Duodenal mucosa (tissue), 2 donors: ENCODE measurements at regions not wholly inside any gene's neighbourhood (a gene's known extent, or its start where the extent isn't known, plus 50 kb on each side); places are given as distances from the start of the nearest gene placed in this dataset.

Source experiments
- H3K27ac ChIP-seq: one replicate; pipeline ENCODE4 v1.7.0; 2013; ENCODE audit warnings: low read depth, low read length
- H3K27me3 ChIP-seq, 2 donors: one replicate each; pipeline ENCODE4 v1.7.0; 2013; ENCODE audit warnings: low read length in 2 of 2, control low read depth in 1 of 2; ENCODE audit not compliant: insufficient read depth in 2 of 2, control insufficient read depth in 1 of 2
- H3K36me3 ChIP-seq, 2 donors: one replicate each; pipeline ENCODE4 v1.7.0; 2013; ENCODE audit warnings: low read length in 2 of 2, control low read depth in 1 of 2; ENCODE audit not compliant: insufficient read depth in 2 of 2, control insufficient read depth in 1 of 2
- H3K4me1 ChIP-seq, 2 donors: one replicate each; pipeline ENCODE4 v1.7.0; 2013; ENCODE audit warnings: low read length in 2 of 2, control low read depth in 1 of 2; ENCODE audit not compliant: insufficient read depth in 2 of 2, control insufficient read depth in 1 of 2
- H3K4me3 ChIP-seq, 2 donors: one replicate each; pipeline ENCODE4 v1.7.0; 2013; ENCODE audit warnings: low read length in 2 of 2, low read depth in 1 of 2
- H3K9ac ChIP-seq, 2 donors: one replicate each; pipeline ENCODE4 v1.7.0; 2013; ENCODE audit warnings: low read length in 2 of 2, low read depth in 1 of 2
- H3K9me3 ChIP-seq, 2 donors: one replicate each; pipeline ENCODE4 v1.7.0; 2013; ENCODE audit warnings: low read length in 2 of 2, control low read depth in 1 of 2; ENCODE audit not compliant: control insufficient read depth in 1 of 2

GRCh38 chr13:55440465-55441085 is 1700.1 kb upstream of the PRR20A start:
- no peaks in the 10 kb centered on the region for H3K27me3 ChIP-seq
- H3K27ac ChIP-seq: no peak overlapping the region
- no peaks in the 10 kb centered on the region for H3K36me3 ChIP-seq
- no peaks in the 10 kb centered on the region for H3K4me1 ChIP-seq
- H3K9ac ChIP-seq: no peak overlapping the region
- H3K9me3 ChIP-seq: peaks cover 7% of the 10 kb centered on the region in 2 donors
- H3K4me3 ChIP-seq: no peak overlapping the region

DNA sequence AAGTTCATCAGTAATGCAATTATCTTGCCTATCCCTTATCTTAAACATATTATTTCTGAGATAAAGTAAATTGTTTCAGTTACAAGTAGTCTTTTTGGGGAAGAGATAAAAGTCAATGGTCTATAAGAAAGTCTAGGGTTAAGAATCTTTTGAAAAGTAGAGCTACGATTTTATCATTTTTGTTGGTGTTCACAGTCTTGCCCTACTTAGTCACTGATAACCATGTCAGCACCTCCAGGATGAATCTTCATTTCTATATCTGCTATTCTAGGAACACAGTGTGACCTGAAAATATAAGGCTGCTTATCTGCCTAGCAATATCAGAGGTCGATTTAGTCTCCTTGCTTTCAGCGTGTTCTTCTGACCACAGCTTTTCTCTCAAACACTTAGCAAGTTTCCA is 1676.5 kb upstream of the PRR20A start:
- Histone ChIP-seq H3K27ac (no peak overlapping the region), H3K9ac (no peak overlapping the region), H3K9me3 (no peaks in the 10 kb centered on the region), H3K4me3 (no peak overlapping the region), H3K36me3 (no peaks in the 10 kb centered on the region), H3K4me1 (no peaks in the 10 kb centered on the region), H3K27me3 (no peaks in the 10 kb centered on the region)

DNA sequence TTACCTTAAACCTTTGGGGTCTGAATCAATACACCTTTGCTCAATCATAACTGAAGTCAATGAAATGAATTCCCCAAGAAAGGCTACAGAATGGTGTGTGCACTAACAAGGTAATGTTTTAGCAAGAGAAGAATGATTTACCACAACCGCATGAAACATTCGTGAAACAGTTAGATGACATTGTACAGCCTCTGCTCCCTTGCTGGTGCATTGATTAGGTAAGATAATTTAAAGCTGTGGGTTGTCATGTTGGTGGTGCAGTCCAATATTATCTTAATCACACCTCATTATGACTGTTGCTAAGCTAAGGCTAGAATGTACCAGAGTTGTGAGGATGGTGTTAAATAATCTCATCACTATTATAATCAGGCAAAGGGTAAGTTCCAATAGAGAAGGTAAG is 1673.2 kb upstream of the PRR20A start:
- Histone ChIP-seq H3K9me3 (no peaks in the 10 kb centered on the region), H3K27ac (no peak overlapping the region), H3K4me3 (no peak overlapping the region), H3K27me3 (no peaks in the 10 kb centered on the region), H3K9ac (no peak overlapping the region), H3K4me1 (no peaks in the 10 kb centered on the region), H3K36me3 (no peaks in the 10 kb centered on the region)

DNA sequence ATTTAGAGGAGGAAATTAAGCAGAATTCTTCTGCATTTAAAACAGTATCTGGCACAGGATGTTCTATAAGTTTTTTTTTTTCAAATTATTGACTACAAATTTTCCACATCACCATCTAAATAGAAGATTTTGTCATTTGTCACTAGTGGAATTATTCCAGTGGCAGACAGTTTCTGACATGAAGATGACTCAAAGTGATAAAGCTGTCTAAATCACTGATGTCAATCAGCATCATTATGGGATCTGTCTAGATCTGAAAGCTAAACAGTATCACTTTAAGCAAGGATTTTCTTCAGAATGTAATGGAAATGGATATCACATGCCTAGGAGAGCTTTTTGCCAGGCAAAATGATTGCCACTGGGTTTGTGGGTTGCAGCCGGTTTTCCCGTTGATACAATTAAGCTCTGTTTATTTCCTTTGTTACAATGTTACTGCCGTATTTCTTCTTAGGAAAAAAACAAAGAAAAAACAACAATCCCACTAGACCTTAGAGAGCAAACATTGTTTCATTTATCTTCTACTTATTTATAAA is 1657.0 kb upstream of the PRR20A start:
- no peak overlapping the region for H3K27ac ChIP-seq
- no peaks in the 10 kb centered on the region for H3K36me3 ChIP-seq
- no peaks in the 10 kb centered on the region for H3K4me1 ChIP-seq
- H3K27me3 ChIP-seq: no peaks in the 10 kb centered on the region
- H3K9me3 ChIP-seq: peaks cover 0 to 2% of the 10 kb centered on the region in 2 donors
- no peak overlapping the region for H3K9ac ChIP-seq
- H3K4me3 ChIP-seq: no peak overlapping the region

DNA sequence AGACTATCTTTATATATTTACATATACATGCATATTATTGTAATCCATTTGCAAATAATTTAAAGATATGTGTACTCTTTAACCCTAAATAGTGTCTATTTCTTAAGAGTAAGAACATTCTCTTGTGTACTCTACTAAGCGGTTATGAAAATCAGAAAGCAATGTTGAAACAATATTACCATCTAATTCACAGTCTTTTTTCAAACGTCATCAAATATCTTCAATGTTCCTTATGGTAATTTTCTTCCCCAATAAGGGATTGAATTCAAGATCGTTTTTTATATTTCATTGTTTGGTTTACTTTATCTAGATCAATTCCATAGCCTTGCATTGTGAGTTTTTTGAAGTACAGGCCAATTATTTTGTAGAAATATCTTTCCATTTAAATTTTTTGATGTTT is 1647.4 kb upstream of the PRR20A start:
- Histone ChIP-seq H3K27me3 (no peaks in the 10 kb centered on the region), H3K36me3 (no peaks in the 10 kb centered on the region), H3K4me1 (no peaks in the 10 kb centered on the region), H3K9ac (no peak overlapping the region), H3K27ac (no peak overlapping the region), H3K9me3 (peaks cover 5 to 20% of the 10 kb centered on the region in 2 donors), H3K4me3 (no peak overlapping the region)

GRCh38 chr13:55497486-55497885 is 1643.2 kb upstream of the PRR20A start:
- Histone ChIP-seq H3K27me3 (no peaks in the 10 kb centered on the region), H3K9me3 (peaks cover 5 to 19% of the 10 kb centered on the region in 2 donors), H3K4me1 (no peaks in the 10 kb centered on the region), H3K36me3 (no peaks in the 10 kb centered on the region), H3K9ac (no peak overlapping the region), H3K27ac (no peak overlapping the region), H3K4me3 (no peak overlapping the region)

- no peaks in the 10 kb centered on the region for H3K4me1 ChIP-seq
- no peak overlapping the region for H3K27ac ChIP-seq
- H3K4me3 ChIP-seq: no peak overlapping the region
- H3K36me3 ChIP-seq: no peaks in the 10 kb centered on the region
- no peaks in the 10 kb centered on the region for H3K27me3 ChIP-seq
- H3K9me3 ChIP-seq: peaks cover 3 to 12% of the 10 kb centered on the region in 2 donors
- no peak overlapping the region for H3K9ac ChIP-seq
Measured at GRCh38 chr13:55500694-55501093, 1640.0 kb upstream of the PRR20A start.

DNA sequence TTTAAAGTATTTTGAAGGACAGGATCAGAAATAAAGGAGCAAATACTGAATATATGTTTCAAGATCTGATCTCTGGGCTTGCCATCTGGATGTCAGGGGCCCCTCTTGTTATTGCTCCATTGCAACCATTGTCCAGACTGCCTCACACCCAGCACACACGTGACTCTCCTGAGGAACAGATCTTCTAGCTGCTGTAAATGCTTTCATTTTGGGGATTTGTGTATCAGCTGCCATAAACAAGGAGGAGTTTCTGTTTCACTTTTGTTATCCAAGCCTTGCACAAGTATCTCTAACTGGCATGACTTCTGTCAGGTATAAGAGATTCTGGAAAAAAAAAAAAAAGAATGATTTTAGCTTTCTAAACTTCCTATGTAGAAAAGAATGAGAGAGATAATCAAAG is 1624.1 kb upstream of the PRR20A start:
- no peak overlapping the region for H3K4me3 ChIP-seq
- H3K9ac ChIP-seq: no peak overlapping the region
- peaks cover 3 to 5% of the 10 kb centered on the region in 2 donors for H3K9me3 ChIP-seq
- no peak overlapping the region for H3K27ac ChIP-seq
- no peaks in the 10 kb centered on the region for H3K4me1 ChIP-seq
- no peaks in the 10 kb centered on the region for H3K27me3 ChIP-seq
- H3K36me3 ChIP-seq: no peaks in the 10 kb centered on the region

DNA sequence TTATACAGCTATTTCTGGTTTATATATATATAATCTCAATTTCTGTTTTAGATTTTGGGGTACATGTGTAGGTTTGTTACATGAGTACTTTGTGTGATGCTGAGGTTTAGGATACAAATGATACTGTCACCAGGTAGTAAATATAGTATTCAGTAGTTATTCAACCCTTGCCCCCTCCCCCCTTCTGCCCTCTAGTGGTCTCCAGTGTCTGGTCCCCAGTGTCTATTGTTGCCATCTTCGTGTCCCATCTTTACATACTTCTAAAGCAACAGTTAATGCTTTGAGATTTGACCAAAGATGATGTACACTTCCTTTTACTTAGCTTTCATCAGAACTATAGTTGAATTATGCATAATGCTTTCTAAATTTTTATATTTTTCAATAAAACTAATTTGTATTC is 1623.4 kb upstream of the PRR20A start:
- Histone ChIP-seq H3K27me3 (no peaks in the 10 kb centered on the region), H3K36me3 (no peaks in the 10 kb centered on the region), H3K4me3 (no peak overlapping the region), H3K9ac (no peak overlapping the region), H3K4me1 (no peaks in the 10 kb centered on the region), H3K27ac (no peak overlapping the region), H3K9me3 (peaks cover 5 to 7% of the 10 kb centered on the region in 2 donors)

DNA sequence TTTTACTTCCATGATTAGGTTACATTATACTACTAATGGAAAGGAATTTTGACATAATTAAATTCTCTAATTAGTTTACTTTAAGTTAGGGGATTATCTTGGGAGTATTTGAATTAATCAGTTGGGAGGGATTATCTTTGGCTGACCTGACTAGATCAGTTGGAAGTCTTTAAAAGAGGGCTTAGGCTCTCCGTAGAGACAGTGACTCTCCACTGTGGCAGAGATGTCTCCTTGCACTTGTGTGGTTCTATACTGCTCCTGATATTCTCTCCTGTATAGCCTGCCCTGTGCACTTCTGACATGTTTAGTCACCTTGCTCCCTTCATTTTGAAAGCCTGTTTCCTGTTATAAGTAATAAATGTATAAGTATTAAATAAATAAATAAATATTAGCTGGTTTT is 1612.3 kb upstream of the PRR20A start:
- peaks cover 3 to 4% of the 10 kb centered on the region in 2 donors for H3K9me3 ChIP-seq

More for the DNA sequence above, 1612.3 kb upstream of the PRR20A start:
- H3K9ac ChIP-seq: no peak overlapping the region
- H3K36me3 ChIP-seq: no peaks in the 10 kb centered on the region
- H3K27me3 ChIP-seq: no peaks in the 10 kb centered on the region
- H3K4me1 ChIP-seq: no peaks in the 10 kb centered on the region
- H3K4me3 ChIP-seq: no peak overlapping the region
- H3K27ac ChIP-seq: no peak overlapping the region
